ENCODE measurements at regions not wholly inside any gene's neighbourhood (a gene's known extent, or its start where the extent isn't known, plus 50 kb on each side); places are given as distances from the start of the nearest gene placed in this dataset.
"Not testable (repeated sequence)": the region's sequence is repeated elsewhere in the genome, so short reads cannot be mapped to it uniquely, and the experiment has no call there.

- not testable (repeated sequence) for TF ChIP-seq SIN3A (IDR thresholded peaks at IDR 0.05; ENCODE audit: borderline replicate concordance, insufficient read depth, low read depth, low read length); REST (IDR thresholded peaks at IDR 0.05; ENCODE audit: insufficient read depth in 1 of 2, low read depth in 2 of 2, low read length in 1 of 2); POLR2AphosphoS5 (IDR thresholded peaks at IDR 0.05; ENCODE audit: low read depth, low read length)
- TF ChIP-seq, protein P1, sequence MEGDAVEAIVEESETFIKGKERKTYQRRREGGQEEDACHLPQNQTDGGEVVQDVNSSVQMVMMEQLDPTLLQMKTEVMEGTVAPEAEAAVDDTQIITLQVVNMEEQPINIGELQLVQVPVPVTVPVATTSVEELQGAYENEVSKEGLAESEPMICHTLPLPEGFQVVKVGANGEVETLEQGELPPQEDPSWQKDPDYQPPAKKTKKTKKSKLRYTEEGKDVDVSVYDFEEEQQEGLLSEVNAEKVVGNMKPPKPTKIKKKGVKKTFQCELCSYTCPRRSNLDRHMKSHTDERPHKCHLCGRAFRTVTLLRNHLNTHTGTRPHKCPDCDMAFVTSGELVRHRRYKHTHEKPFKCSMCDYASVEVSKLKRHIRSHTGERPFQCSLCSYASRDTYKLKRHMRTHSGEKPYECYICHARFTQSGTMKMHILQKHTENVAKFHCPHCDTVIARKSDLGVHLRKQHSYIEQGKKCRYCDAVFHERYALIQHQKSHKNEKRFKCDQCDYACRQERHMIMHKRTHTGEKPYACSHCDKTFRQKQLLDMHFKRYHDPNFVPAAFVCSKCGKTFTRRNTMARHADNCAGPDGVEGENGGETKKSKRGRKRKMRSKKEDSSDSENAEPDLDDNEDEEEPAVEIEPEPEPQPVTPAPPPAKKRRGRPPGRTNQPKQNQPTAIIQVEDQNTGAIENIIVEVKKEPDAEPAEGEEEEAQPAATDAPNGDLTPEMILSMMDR (IDR thresholded peaks at IDR 0.05) = not testable (repeated sequence)
Observed at GRCh38 chr4:67412153-67412712, 133.1 kb downstream of the CENPC start.

All from Panc1 (cell line).